ENCODE measurements at regions not wholly inside any gene's neighbourhood (a gene's known extent, or its start where the extent isn't known, plus 50 kb on each side); places are given as distances from the start of the nearest gene placed in this dataset.
A peak's percentile ranks its signal among the peaks of the same experiment; 100 is the strongest.

- H3K9me3 ChIP-seq, result no peaks in the 10 kb centered on the region
- intact Hi-C loops (cut with DNase I), result no loop called here
- DNase-seq, result peak in 4 of 5 donors; percentile 46 to 77 (median 56)
- WGBS, 3 donors, result 39 to 60% (median 48%) methylated on average over 8 of the region's 8 CpGs
- TF ChIP-seq, protein P1, sequence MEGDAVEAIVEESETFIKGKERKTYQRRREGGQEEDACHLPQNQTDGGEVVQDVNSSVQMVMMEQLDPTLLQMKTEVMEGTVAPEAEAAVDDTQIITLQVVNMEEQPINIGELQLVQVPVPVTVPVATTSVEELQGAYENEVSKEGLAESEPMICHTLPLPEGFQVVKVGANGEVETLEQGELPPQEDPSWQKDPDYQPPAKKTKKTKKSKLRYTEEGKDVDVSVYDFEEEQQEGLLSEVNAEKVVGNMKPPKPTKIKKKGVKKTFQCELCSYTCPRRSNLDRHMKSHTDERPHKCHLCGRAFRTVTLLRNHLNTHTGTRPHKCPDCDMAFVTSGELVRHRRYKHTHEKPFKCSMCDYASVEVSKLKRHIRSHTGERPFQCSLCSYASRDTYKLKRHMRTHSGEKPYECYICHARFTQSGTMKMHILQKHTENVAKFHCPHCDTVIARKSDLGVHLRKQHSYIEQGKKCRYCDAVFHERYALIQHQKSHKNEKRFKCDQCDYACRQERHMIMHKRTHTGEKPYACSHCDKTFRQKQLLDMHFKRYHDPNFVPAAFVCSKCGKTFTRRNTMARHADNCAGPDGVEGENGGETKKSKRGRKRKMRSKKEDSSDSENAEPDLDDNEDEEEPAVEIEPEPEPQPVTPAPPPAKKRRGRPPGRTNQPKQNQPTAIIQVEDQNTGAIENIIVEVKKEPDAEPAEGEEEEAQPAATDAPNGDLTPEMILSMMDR (IDR thresholded peaks at IDR 0.05), result no peak
- TF ChIP-seq EP300 (IDR thresholded peaks at IDR 0.05), result no peak
- TF ChIP-seq POLR2A (IDR thresholded peaks at IDR 0.05), result no peak
- no peak overlapping the region for H3K27ac ChIP-seq
- H3K36me3 ChIP-seq, result no peaks in the 10 kb centered on the region
- no peak overlapping the region for H3K4me3 ChIP-seq
- no peaks in the 10 kb centered on the region for H3K27me3 ChIP-seq
- H3K4me1 ChIP-seq (ENCODE audit: insufficient read depth), result peaks cover 12% of the 10 kb centered on the region
Observed at GRCh38 chr2:128442053-128442751, 123.5 kb upstream of the HS6ST1 start.

GRCh38 chr2:128442891-128443302 lies 124.2 kb upstream of the HS6ST1 start:
- peak in 3 of 5 donors; percentile 23 to 63 (median 25) for DNase-seq
- no peak for TF ChIP-seq EP300 (IDR thresholded peaks at IDR 0.05)
- TF ChIP-seq, protein P1 (IDR thresholded peaks at IDR 0.05), result no peak
- TF ChIP-seq POLR2A (IDR thresholded peaks at IDR 0.05), result no peak
- WGBS, 3 donors, result 37 to 55% (median 41%) methylated on average over 10 of the region's 10 CpGs
- Histone ChIP-seq H3K4me1 (ENCODE audit: insufficient read depth) (peaks cover 12% of the 10 kb centered on the region), H3K36me3 (no peaks in the 10 kb centered on the region), H3K4me3 (no peak overlapping the region), H3K9me3 (no peaks in the 10 kb centered on the region), H3K27ac (no peak overlapping the region), H3K27me3 (no peaks in the 10 kb centered on the region)
- intact Hi-C loops (cut with DNase I), result no loop called here

- Histone ChIP-seq H3K9me3 (no peaks in the 10 kb centered on the region), H3K27ac (no peak overlapping the region), H3K27me3 (no peaks in the 10 kb centered on the region), H3K36me3 (no peaks in the 10 kb centered on the region), H3K4me3 (no peak overlapping the region), H3K4me1 (ENCODE audit: insufficient read depth) (peaks cover 15% of the 10 kb centered on the region)
- WGBS, 3 donors, result 91 to 98% (median 97%) methylated on average over 7 of the region's 7 CpGs
- intact Hi-C loops (cut with DNase I), result no loop called here
- TF ChIP-seq, protein P1 (IDR thresholded peaks at IDR 0.05), result no peak
- no peak for TF ChIP-seq POLR2A (IDR thresholded peaks at IDR 0.05)
- TF ChIP-seq EP300 (IDR thresholded peaks at IDR 0.05), result no peak
- DNase-seq, result peak in 2 of 5 donors; percentile 8 to 10
Observed at GRCh38 chr2:128444121-128444771, 125.6 kb upstream of the HS6ST1 start.

GRCh38 chr2:128444816-128445522 lies 126.3 kb upstream of the HS6ST1 start:
- DNase-seq, result peak in 2 of 5 donors; percentile 1 to 11

More at GRCh38 chr2:128444816-128445522, 126.3 kb upstream of the HS6ST1 start:
- Histone ChIP-seq H3K36me3 (no peaks in the 10 kb centered on the region), H3K27ac (no peak overlapping the region), H3K4me1 (ENCODE audit: insufficient read depth) (peaks cover 15% of the 10 kb centered on the region), H3K27me3 (no peaks in the 10 kb centered on the region), H3K9me3 (no peaks in the 10 kb centered on the region), H3K4me3 (no peak overlapping the region)
- 72 to 81% (median 73%) methylated on average over 10 of the region's 10 CpGs for WGBS, 3 donors
- TF ChIP-seq EP300 (IDR thresholded peaks at IDR 0.05) (no peak), POLR2A (IDR thresholded peaks at IDR 0.05) (no peak)
- TF ChIP-seq, protein P1 (IDR thresholded peaks at IDR 0.05), result no peak
- intact Hi-C loops (cut with DNase I), result no loop called here

Data from ovary (tissue), 7 donors.